CD4-positive, alpha-beta T cell treated with Interleukin-17A for 1 hour (primary cell): ENCODE measurements at regions not wholly inside any gene's neighbourhood (a gene's known extent, or its start where the extent isn't known, plus 50 kb on each side); places are given as distances from the start of the nearest gene placed in this dataset.
"Not testable (repeated sequence)": the region's sequence is repeated elsewhere in the genome, so short reads cannot be mapped to it uniquely, and the experiment has no call there.

Experiments
- DNase-seq: peaks from one replicate; pipeline ENCODE4 v3.0.0-alpha.2; 2020

- no peak for DNase-seq
Observed at GRCh38 chr7:34401776-34402175, 256.2 kb upstream of the NPSR1 start.

DNA sequence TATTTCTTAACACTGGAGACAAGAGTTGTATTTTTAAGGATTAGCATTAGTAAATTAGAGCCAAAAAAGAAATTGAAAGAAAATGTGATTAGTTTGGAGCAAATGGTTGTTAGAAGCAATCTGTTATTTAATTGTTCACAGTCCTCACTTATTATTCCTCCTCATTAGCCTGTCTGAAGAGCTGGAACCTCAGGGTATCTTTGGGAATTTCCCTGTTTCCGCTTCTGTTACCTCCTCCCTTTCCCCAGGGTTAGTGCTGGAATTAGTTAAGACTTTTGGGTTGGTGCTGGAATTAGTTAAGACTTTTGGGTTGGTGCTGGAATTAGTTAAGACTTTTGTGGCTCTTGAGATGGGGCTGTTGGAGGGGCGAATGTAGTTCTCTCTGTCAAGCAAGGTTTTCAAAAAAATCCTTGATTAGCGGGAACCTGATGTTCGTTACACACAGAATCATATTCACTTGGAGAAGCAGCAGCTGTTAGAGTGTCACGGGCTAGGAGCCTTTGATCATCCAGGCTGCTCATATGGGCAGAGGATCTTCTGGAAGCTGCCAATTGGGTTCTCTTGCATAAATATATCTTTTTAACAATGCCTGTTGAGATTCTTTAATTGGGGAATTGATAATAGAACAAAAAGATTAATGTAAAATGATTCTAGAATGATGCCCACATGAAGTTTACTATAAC lies 251.0 kb upstream of the NPSR1 start:
- no peak for DNase-seq

DNA sequence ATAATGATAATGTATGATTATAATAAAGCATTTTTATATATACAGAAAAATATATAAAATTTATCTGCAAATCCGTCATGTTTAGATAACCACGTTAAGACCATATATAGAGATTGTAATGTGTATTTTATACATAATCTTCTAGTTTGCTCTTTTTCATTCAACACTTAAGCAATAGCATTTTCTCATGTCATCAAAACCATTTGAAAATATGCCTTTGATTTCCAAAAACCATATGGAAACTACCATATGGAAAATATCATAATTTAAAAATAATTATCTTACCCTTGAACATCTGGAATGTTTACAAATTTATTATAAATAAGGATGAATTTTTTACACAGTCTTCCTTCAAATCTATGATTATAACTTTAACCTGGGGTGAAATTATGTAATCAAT lies 250.4 kb upstream of the NPSR1 start:
- no peak for DNase-seq

- no peak for DNase-seq
Observed at GRCh38 chr7:34417781-34418180, 240.2 kb upstream of the NPSR1 start.

DNA sequence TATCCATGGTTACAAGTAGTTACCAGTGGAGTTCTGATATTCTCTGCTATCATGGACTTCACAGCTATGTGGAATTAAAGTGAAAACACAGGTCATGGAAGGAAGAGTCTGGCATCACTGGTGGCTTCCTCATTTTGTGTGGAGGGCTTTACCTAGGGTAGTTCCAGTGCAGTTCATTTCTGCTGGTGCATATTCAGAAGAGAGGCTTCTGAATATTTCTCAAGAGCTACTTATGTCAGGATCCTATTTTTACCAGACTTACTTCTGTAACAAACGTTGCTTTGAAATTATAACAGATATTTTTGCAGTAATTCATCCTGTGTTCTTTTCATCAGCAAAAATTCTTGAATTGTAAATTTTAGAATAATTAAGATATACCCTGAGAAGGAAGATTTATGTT lies 236.5 kb upstream of the NPSR1 start:
- no peak for DNase-seq

DNA sequence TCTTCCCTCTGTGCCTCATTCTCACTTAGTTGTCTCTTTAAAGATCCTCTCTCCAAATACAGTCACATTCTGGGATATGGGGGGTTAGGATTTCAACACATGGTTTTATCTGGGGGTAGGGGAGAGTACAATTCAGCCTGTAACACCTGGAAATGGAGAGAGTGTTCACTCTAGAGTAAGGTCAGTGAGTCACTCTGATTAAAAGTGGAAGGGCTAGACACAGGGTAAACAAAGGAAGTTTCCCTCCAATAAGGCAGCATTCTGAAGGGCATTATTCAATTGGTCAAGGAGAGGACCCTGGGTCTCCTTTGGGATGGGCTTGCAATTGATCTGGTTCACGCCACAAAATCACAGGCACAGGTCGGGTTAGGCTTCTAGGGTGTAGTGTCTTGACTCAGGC lies 232.8 kb upstream of the NPSR1 start:
- no peak for DNase-seq

- no peak for DNase-seq
Observed at GRCh38 chr7:34425631-34426384, 232.2 kb upstream of the NPSR1 start.

DNA sequence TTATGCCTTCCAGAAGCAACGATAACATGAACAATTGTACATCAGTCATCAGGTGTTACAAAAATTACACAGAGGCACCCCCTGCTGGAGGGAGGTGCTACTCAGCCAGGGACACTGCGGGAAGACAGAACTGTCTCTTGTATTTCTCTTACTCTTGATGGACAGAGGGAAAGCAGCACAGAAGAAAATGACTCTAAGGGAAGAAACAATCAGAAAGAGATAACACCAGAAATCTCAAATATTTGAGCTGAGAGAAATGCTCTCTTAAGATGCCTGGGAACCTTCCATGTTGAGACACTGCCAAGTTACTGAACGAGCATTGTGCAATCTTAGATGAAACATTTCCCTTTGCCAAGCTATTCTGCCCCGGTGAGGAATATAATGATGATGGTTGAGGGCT lies 227.6 kb upstream of the NPSR1 start:
- no peak for DNase-seq

GRCh38 chr7:34438436-34438835 lies 219.6 kb upstream of the NPSR1 start:
- DNase-seq, result no peak

DNA sequence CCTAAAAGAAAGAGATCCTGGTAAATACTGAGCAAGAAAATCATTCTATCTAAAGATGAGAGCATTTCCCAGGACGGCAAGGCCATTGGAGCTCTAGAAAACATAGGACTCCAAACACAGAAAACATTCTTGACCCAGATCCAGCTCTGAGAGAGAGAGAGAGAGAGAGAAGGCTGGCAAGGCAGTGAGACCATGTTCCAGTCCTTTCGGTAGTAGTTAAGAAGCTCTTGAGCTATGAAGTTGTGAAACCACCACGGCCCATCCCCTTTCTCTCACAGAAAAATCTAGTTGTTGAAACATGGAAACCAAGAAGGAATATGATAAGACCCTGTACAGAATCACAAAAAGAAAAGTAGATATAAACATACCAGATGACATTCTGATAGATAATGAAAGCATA lies 212.4 kb upstream of the NPSR1 start:
- no peak for DNase-seq

DNA sequence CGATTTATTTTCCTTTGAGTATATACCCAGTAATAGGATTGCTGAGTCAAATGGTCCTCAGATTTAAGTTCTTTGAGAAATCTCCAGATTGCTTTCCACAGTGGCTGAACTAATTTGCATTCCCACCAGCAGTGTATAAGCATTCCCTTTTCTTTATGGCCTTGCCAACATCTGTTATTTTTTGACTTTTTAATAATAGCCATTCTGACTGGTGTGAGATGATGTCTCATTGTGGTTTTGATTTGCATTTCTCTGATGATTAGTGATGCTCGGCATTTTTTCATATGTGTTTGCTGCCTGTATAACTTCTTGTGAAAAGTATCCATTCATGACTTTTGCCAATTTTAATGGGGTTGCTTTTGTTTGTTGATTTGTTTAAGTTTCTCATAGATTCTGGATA lies 209.5 kb upstream of the NPSR1 start:
- not testable (repeated sequence) for DNase-seq

DNA sequence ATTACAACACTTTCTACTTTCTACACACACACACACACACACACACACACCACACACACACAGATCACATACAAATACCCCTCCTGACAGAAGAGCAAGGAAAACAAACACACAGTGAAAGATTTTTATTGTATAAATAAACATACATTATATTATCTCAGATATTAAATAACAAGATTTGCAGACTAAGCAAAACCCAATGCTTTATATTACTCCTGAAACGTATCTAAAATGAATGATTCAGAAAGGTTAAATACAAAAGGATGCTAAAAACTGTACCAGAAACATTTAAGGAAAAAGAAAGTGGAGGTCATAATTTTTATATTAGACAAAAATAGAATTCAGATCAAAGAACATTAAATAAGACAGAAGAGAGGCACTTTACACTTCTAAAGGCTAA lies 208.3 kb upstream of the NPSR1 start:
- no peak for DNase-seq

- no peak for DNase-seq
Observed at GRCh38 chr7:34451183-34451582, 206.8 kb upstream of the NPSR1 start.

- no peak for DNase-seq
Observed at GRCh38 chr7:34451923-34452322, 206.1 kb upstream of the NPSR1 start.

- no peak for DNase-seq
Observed at GRCh38 chr7:34452363-34452762, 205.7 kb upstream of the NPSR1 start.

DNA sequence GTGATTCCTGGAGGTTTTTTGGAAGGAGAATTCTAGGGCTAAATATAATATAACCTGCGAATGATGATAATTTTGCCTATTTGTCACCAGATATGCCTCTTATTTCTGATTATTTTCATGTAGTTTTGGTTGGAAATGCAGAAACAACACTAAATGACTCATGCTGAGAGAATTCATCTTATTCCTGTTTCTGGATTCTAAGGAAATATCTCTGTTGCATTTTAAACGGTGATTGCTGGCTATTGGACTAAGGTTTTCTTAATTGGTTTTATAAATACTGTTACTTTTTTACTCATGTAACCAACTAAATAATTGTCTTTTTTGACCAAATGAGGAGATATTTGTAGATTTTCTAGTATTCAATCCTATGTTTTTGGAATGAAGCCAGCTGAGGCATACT lies 204.9 kb upstream of the NPSR1 start:
- no peak for DNase-seq

DNA sequence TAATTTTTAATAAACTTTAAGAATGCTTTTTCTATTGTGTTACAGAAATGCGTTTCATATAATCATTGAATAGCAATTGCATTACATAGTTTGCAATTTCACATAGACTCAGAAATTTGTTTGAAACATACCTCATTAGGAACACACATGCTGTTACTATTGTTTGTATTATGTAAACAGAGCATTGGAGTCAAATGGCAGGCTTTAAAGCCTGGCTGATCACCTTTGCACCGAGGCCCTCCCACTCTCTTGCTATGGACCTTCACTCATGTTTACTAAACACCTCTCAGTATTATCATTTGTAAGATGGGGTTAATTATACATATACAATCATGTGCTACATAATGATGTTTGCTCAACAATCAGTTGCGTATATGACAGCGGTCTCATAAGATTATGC lies 203.6 kb upstream of the NPSR1 start:
- no peak for DNase-seq

- no peak for DNase-seq
Observed at GRCh38 chr7:34457329-34457728, 200.7 kb upstream of the NPSR1 start.

DNA sequence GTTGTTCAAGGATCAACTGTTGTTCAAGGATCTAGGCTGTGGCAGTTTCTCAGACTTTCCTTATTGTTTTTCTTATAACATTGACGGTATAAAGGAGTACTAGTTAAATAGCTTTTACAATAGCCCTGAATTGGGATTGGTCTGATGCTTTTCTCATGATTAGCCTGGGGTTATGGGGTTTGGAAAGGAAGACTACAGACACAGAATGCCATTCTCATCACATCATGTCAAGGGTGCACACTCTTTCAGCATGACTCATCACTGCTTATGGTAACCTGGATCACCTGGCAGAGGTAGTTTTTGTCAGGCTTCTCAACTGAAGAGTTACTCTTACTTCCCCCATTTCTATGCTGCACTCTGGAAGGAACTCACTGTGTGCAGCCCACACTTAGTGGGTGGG lies 194.2 kb upstream of the NPSR1 start:
- DNase-seq, result no peak

DNA sequence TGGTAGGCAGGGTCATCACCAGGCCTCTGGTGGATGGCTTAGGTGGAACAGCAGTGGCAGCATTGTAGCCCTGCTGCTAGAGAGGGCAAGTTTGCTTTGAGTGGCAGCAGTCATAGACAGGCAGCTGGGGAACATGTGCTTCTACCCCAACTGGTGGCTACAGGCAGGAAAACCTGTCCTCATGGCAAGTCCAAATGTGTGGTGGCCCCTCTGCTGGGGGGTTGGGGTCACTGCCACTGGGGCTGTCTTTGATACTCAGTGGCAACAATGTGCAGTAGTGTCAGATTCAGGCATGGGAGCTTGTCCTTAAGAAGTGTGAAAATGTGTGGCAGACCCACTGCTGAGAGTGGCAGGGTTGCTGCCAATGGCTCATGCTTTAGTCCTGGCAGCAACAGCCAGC lies 186.2 kb upstream of the NPSR1 start:
- no peak for DNase-seq

GRCh38 chr7:34486371-34486770 lies 171.6 kb upstream of the NPSR1 start:
- no peak for DNase-seq

DNA sequence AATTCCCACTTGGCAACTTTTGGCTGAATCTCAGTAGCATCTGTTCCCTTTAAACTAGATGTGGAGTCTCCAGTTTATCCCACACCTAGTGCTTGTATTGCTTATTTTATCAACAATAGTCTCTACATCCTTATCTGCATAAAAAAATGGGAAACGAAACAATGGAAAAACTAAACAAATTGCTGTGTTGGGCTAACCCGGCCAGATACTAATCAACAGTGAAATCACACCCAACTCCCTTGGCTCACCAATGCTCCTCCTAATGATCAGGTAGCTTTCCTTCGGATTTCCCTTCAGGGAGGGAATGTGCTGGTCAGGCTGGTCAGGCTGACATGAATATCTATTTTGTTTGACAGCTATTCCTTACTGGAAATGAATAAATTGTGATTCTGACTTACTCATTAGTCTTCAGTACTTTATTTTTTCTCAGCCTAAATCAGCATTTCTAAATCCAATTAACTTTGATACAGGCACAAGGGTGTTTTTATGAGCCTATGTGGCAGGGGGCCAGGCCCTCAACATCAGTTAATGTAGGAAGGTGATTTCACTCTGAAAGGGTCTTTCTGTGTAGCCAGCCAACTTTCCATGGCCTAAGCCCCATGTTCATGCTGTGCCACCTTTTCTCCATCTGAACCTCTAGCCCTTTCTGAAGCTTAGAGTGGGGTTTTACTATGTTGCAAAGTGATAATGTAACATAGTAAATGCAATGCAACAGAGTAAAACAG lies 170.5 kb upstream of the NPSR1 start:
- no peak for DNase-seq

GRCh38 chr7:34488766-34489165 lies 169.3 kb upstream of the NPSR1 start:
- DNase-seq, result no peak

GRCh38 chr7:34491899-34492298 lies 166.1 kb upstream of the NPSR1 start:
- no peak for DNase-seq
